Right lobe of liver (tissue), 6 donors: ENCODE measurements at regions not wholly inside any gene's neighbourhood (a gene's known extent, or its start where the extent isn't known, plus 50 kb on each side); places are given as distances from the start of the nearest gene placed in this dataset.
"Not testable (repeated sequence)": the region's sequence is repeated elsewhere in the genome, so short reads cannot be mapped to it uniquely, and the experiment has no call there.

Experiments
- ATAC-seq, 4 donors: fragments of 200-7000 bp; cut with Tn5 transposase; one replicate each; pipeline ENCODE4 v1.9.1; 2020; ENCODE audit warnings: mild to moderate bottlenecking in 4 of 4, moderate library complexity in 4 of 4
- DNase-seq, 3 donors: peaks; one replicate each; pipeline ENCODE4 v3.0.0-alpha.2; 2020
- H3K27ac ChIP-seq, 3 donors: fragments of 200-600 bp; one replicate each; pipeline ENCODE4 v1.8.0; 2022
- H3K27me3 ChIP-seq, 2 donors: fragments of 200-600 bp; one replicate each; pipeline ENCODE4 v1.8.0; 2022
- H3K36me3 ChIP-seq, 4 donors: fragments of 200-600 bp; sonication (generic) in 1 of 4; one replicate each; pipeline versions ENCODE4 v1.5.1 to v1.8.0; 2017 to 2022; ENCODE audit warnings: control low read depth in 1 of 4
- H3K4me1 ChIP-seq, 4 donors: fragments of 200-600 bp; sonication (generic) in 1 of 4; one replicate each; pipeline versions ENCODE4 v1.5.1 to v1.8.0; 2017 to 2022; ENCODE audit warnings: control low read depth in 1 of 4
- H3K4me3 ChIP-seq, 3 donors: fragments of 200-600 bp; one replicate each; pipeline ENCODE4 v1.8.0; 2022
- H3K9me3 ChIP-seq, 4 donors: fragments of 200-600 bp; sonication (generic) in 1 of 4; one replicate each; pipeline versions ENCODE4 v1.5.1 to v1.8.0; 2017 to 2022; ENCODE audit warnings: control low read depth in 1 of 4
- POLR2A ChIP-seq: fragments of 450-650 bp; IDR thresholded peaks from one replicate; pipeline ENCODE4 v1.6.1; 2017; ENCODE audit warnings: antibody characterized with exemption, mild to moderate bottlenecking
- WGBS: methylation state at CpG from one replicate; pipeline ENCODE4 v1.1.6; 2018; ENCODE audit warnings: low coverage, low lambda C conversion rate; ENCODE audit not compliant: insufficient coverage; ENCODE audit errors: missing lambda C conversion rate; 5-methylcytosine and 5-hydroxymethylcytosine counted together
- intact Hi-C, 2 donors: fragments of 100-400 bp; cut with DNase I; formaldehyde crosslinking; loops; one replicate each; pipeline versions ENCODE4 v1.11.2 to v1.14.1; 2022
- TF ChIP-seq, protein P1 (sequence below), 4 donors: fragments of 200-600 bp in 3 of 4; fragments of 450-650 bp in 1 of 4; IDR thresholded peaks; one replicate each; pipeline versions ENCODE4 v1.5.1 to v1.8.0; 2016 to 2022; ENCODE audit warnings: antibody characterized with exemption in 4 of 4, mild to moderate bottlenecking in 2 of 4
- donor health status: DM: no; HTN: yes; CAD: no.
- donor health status: DM: no; HTN: no; CAD: no.
- donor health status: DM: no; HTN: no; CAD: no.
- donor health status: DM: no; HTN: yes; CAD: no.
- donor health status: DM: no; HTN: yes; CAD: no.

- TF ChIP-seq POLR2A: no peak
- TF ChIP-seq, protein P1, sequence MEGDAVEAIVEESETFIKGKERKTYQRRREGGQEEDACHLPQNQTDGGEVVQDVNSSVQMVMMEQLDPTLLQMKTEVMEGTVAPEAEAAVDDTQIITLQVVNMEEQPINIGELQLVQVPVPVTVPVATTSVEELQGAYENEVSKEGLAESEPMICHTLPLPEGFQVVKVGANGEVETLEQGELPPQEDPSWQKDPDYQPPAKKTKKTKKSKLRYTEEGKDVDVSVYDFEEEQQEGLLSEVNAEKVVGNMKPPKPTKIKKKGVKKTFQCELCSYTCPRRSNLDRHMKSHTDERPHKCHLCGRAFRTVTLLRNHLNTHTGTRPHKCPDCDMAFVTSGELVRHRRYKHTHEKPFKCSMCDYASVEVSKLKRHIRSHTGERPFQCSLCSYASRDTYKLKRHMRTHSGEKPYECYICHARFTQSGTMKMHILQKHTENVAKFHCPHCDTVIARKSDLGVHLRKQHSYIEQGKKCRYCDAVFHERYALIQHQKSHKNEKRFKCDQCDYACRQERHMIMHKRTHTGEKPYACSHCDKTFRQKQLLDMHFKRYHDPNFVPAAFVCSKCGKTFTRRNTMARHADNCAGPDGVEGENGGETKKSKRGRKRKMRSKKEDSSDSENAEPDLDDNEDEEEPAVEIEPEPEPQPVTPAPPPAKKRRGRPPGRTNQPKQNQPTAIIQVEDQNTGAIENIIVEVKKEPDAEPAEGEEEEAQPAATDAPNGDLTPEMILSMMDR (IDR thresholded peaks at IDR 0.05): no peak
- H3K9me3 ChIP-seq: no peaks in the 10 kb centered on the region
- 54% methylated on average over 1 of the region's 1 CpG for WGBS
- ATAC-seq (no peak), DNase-seq (no peak)
- no peaks in the 10 kb centered on the region for H3K27me3 ChIP-seq
- no peaks in the 10 kb centered on the region for H3K36me3 ChIP-seq
- H3K4me3 ChIP-seq: no peak overlapping the region
- no peak overlapping the region for H3K27ac ChIP-seq
- intact Hi-C loops: no loop called here
- H3K4me1 ChIP-seq: no peaks in the 10 kb centered on the region
These were observed 832.5 kb downstream of the TAF11L14 start for GRCh38 chr5:18466731-18467130.

GRCh38 chr5:18471791-18472190 is 837.5 kb downstream of the TAF11L14 start:
- H3K9me3 ChIP-seq, H3K36me3 ChIP-seq, H3K4me1 ChIP-seq, H3K27me3 ChIP-seq, ATAC-seq, intact Hi-C loops, H3K27ac ChIP-seq, H3K4me3 ChIP-seq, DNase-seq: not testable (repeated sequence)
- WGBS: 71% methylated on average over 9 of the region's 15 CpGs

DNA sequence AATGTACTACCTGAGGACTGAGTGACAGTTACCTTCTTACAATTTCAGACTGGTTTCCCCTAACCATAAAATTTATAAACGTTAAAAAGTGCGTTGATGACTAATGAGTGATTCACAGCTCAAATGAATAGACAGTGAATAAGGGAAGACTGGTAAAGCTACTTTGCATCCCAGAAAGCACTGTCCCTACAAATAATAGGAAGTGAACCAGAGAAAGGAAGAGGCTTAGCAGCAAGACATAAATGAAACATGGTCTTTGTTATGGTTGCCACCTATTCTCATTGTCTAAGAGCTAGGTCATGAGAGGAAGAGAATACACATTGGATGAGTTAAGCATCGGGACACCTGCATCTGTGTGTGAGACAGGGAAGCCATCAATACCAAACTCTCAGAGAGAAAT is 849.2 kb downstream of the TAF11L14 start:
- no peak for TF ChIP-seq POLR2A
- TF ChIP-seq, protein P1 (IDR thresholded peaks at IDR 0.05): no peak
- no peak for DNase-seq
- WGBS: 30% methylated on average over 3 of the region's 3 CpGs
- H3K4me3 ChIP-seq: no peak overlapping the region
- no peaks in the 10 kb centered on the region for H3K9me3 ChIP-seq
- H3K27me3 ChIP-seq: no peaks in the 10 kb centered on the region
- H3K4me1 ChIP-seq: no peaks in the 10 kb centered on the region
- intact Hi-C loops: no loop called here
- ATAC-seq: no peak
- H3K27ac ChIP-seq: no peak overlapping the region
- H3K36me3 ChIP-seq: no peaks in the 10 kb centered on the region

DNA sequence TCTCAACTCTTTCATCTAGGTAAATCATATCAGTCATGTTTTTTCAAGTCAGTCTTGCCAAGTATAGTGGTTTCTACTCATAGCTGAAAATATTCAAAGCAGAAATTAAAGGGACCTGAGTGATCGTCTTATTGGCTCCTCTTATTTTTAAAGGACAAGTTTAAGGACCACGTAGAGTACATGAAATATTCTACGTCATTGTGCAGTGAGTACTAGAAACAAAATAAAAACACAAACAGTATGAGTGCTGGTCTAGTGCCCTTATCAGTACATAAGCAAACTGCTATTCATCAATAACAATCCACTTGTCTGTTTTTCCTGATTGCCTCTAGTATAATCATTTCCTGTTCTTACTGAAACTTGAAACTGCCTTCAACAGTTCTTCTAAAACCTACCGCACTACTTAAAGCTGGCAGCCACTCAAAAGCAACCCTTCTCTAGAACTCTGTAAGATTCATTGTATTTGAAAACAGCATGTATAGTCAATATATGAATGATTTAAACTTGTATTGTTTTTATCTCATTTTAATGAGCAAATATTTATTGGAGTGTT is 853.7 kb downstream of the TAF11L14 start:
- no peak for DNase-seq
- H3K27ac ChIP-seq: no peak overlapping the region
- H3K27me3 ChIP-seq: no peaks in the 10 kb centered on the region
- no peaks in the 10 kb centered on the region for H3K36me3 ChIP-seq
- 33% methylated on average over 4 of the region's 4 CpGs for WGBS
- H3K4me1 ChIP-seq: no peaks in the 10 kb centered on the region
- TF ChIP-seq, protein P1 (IDR thresholded peaks at IDR 0.05): no peak
- TF ChIP-seq POLR2A: no peak
- no peaks in the 10 kb centered on the region for H3K9me3 ChIP-seq
- no peak overlapping the region for H3K4me3 ChIP-seq
- intact Hi-C loops: no loop called here
- ATAC-seq: no peak

DNA sequence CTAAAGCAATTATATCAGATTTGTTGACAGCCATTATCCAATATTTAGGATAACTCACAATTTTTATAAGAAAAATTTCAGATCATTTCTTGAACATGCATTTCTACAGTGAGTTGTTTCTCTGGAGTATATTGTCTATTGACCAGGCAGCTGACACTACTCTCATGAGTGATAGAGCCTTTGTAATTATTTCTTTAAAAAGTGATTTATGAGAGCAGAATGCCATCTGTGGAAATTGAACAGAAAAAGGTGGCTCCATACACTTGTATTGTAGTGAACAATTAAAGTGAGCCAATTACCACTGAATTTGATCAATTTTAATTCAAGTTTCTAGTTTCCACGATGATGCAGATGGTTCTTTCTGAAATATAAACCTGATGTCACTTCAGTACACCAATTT is 855.4 kb downstream of the TAF11L14 start:
- no peak for ATAC-seq
- intact Hi-C loops: no loop called here
- TF ChIP-seq, protein P1 (IDR thresholded peaks at IDR 0.05): no peak
- no peak for TF ChIP-seq POLR2A
- 48% methylated on average over 1 of the region's 1 CpG for WGBS
- Histone ChIP-seq H3K4me1 (no peaks in the 10 kb centered on the region), H3K27ac (no peak overlapping the region), H3K27me3 (no peaks in the 10 kb centered on the region), H3K9me3 (no peaks in the 10 kb centered on the region), H3K36me3 (no peaks in the 10 kb centered on the region), H3K4me3 (no peak overlapping the region)
- no peak for DNase-seq
